CD4-positive, alpha-beta T cell treated with Interleukin-4 for 1 hour (primary cell): ENCODE measurements at regions not wholly inside any gene's neighbourhood (a gene's known extent, or its start where the extent isn't known, plus 50 kb on each side); places are given as distances from the start of the nearest gene placed in this dataset.

ENCODE experiments used
- DNase-seq, 2 donors: peaks; one replicate each; pipeline ENCODE4 v3.0.0-alpha.2; 2020 to 2022

GRCh38 chr10:107933076-107933475, 768.6 kb upstream of the SORCS1 start:
- DNase-seq, result no peak

GRCh38 chr10:107931808-107932207, 767.3 kb upstream of the SORCS1 start:
- DNase-seq, result no peak

GRCh38 chr10:107930037-107930436, 765.5 kb upstream of the SORCS1 start:
- no peak for DNase-seq

GRCh38 chr10:107924458-107924857, 760.0 kb upstream of the SORCS1 start:
- DNase-seq, result no peak

GRCh38 chr10:107919626-107920235, 755.2 kb upstream of the SORCS1 start:
- DNase-seq, result no peak

GRCh38 chr10:107918171-107918570, 753.7 kb upstream of the SORCS1 start:
- no peak for DNase-seq

GRCh38 chr10:107915215-107915610, 750.7 kb upstream of the SORCS1 start:
- DNase-seq, result no peak

GRCh38 chr10:107914450-107915214, 750.1 kb upstream of the SORCS1 start:
- no peak for DNase-seq

GRCh38 chr10:107913317-107914294, 749.1 kb upstream of the SORCS1 start:
- no peak for DNase-seq

GRCh38 chr10:107901076-107901475, 736.6 kb upstream of the SORCS1 start:
- DNase-seq, result no peak

GRCh38 chr10:107900131-107900530, 735.6 kb upstream of the SORCS1 start:
- no peak for DNase-seq

GRCh38 chr10:107899502-107900062, 735.1 kb upstream of the SORCS1 start:
- DNase-seq, result no peak

- DNase-seq, result no peak
Measured at GRCh38 chr10:107899075-107899474, 734.6 kb upstream of the SORCS1 start.

- no peak for DNase-seq
Measured at GRCh38 chr10:107898392-107898791, 733.9 kb upstream of the SORCS1 start.

- no peak for DNase-seq
Measured at GRCh38 chr10:107894516-107894915, 730.0 kb upstream of the SORCS1 start.

GRCh38 chr10:107889105-107889504, 724.6 kb upstream of the SORCS1 start:
- DNase-seq, result no peak

- no peak for DNase-seq
Measured at GRCh38 chr10:107880185-107880584, 715.7 kb upstream of the SORCS1 start.

GRCh38 chr10:107873007-107873406, 708.5 kb upstream of the SORCS1 start:
- DNase-seq, result no peak

GRCh38 chr10:107865691-107866090, 701.2 kb upstream of the SORCS1 start:
- no peak for DNase-seq

GRCh38 chr10:107859065-107859464, 694.6 kb upstream of the SORCS1 start:
- DNase-seq, result no peak

- DNase-seq, result no peak
Measured at GRCh38 chr10:107856047-107856315, 691.5 kb upstream of the SORCS1 start.

GRCh38 chr10:107855301-107856046, 691.0 kb upstream of the SORCS1 start:
- DNase-seq, result no peak
